ENCODE measurements at regions not wholly inside any gene's neighbourhood (a gene's known extent, or its start where the extent isn't known, plus 50 kb on each side); places are given as distances from the start of the nearest gene placed in this dataset.
"Not testable (repeated sequence)": the region's sequence is repeated elsewhere in the genome, so short reads cannot be mapped to it uniquely, and the experiment has no call there.

DNA sequence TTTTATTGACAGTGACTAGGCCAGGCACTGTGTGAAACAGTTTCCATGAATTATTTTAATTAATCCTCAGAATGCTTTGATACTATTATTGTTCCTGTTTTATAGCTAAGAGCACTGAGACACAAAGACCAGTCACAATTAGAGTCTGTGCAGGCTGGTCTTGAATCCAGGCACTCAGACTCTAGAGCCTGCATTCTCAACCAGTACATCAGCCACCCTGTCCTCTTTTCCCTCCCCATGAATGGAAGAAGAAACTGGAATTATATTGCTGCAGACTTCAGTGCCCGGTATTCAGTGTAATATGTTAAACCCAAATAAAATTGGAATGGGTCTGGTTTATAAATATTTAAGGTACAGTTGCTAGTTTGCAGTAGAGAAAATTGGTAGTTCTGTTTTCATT, 303.0 kb upstream of the RGS6 start:
- Mint-ChIP-seq H3K4me1 (ENCODE audit: unreplicated experiment) (peaks cover 12% of the 10 kb centered on the region), H3K27me3 (no peaks in the 10 kb centered on the region), H3K36me3 (peaks cover 24% of the 10 kb centered on the region), H3K9me3 (peaks cover 10% of the 10 kb centered on the region), H3K27ac (no peak overlapping the region), H3K4me3 (no peak overlapping the region)
- TF ChIP-seq, protein P1, sequence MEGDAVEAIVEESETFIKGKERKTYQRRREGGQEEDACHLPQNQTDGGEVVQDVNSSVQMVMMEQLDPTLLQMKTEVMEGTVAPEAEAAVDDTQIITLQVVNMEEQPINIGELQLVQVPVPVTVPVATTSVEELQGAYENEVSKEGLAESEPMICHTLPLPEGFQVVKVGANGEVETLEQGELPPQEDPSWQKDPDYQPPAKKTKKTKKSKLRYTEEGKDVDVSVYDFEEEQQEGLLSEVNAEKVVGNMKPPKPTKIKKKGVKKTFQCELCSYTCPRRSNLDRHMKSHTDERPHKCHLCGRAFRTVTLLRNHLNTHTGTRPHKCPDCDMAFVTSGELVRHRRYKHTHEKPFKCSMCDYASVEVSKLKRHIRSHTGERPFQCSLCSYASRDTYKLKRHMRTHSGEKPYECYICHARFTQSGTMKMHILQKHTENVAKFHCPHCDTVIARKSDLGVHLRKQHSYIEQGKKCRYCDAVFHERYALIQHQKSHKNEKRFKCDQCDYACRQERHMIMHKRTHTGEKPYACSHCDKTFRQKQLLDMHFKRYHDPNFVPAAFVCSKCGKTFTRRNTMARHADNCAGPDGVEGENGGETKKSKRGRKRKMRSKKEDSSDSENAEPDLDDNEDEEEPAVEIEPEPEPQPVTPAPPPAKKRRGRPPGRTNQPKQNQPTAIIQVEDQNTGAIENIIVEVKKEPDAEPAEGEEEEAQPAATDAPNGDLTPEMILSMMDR (conservative IDR thresholded peaks at IDR 0.05): no peak
- no peak for DNase-seq (ENCODE audit: extremely low spot score, unreplicated experiment)

DNA sequence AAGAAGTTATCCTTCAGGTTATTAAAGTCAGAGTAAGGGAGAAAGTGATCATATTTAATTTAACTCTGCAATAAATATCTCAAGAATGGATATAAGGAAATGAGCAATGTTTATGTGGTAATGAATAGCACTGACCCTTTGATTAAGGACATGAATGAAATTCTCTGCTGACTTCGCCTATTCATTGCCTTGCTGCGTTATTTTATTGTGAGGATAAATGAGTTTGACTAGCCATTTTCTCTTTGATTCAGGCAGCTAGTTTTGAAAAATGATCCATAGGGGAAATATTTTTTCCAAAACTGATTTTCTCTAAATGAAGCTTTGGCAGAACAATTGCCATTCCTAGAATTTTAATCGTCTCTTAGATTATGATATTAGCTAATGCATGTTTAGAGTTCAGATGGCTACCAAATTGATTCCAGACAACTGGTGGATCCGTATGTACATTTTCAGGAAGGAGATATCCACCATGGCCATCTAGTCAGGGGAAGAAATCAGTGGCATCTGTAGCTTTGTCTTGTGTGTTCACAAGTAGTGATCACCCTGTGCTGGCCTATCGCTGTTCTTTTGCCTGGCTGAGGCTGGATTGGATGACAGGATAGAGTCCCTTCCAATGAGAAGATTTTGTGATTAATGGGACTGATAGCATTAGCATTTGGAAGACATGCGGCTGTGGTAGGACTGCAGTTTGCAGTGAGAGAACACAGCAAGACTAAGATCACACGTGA, 302.3 kb upstream of the RGS6 start:
- H3K27ac Mint-ChIP-seq: no peak overlapping the region
- peaks cover 12% of the 10 kb centered on the region for H3K4me1 Mint-ChIP-seq (ENCODE audit: unreplicated experiment)
- no peak for DNase-seq (ENCODE audit: extremely low spot score, unreplicated experiment)
- no peaks in the 10 kb centered on the region for H3K27me3 Mint-ChIP-seq
- no peak overlapping the region for H3K4me3 Mint-ChIP-seq
- TF ChIP-seq, protein P1 (conservative IDR thresholded peaks at IDR 0.05): no peak
- peaks cover 24% of the 10 kb centered on the region for H3K36me3 Mint-ChIP-seq
- peaks cover 10% of the 10 kb centered on the region for H3K9me3 Mint-ChIP-seq

DNA sequence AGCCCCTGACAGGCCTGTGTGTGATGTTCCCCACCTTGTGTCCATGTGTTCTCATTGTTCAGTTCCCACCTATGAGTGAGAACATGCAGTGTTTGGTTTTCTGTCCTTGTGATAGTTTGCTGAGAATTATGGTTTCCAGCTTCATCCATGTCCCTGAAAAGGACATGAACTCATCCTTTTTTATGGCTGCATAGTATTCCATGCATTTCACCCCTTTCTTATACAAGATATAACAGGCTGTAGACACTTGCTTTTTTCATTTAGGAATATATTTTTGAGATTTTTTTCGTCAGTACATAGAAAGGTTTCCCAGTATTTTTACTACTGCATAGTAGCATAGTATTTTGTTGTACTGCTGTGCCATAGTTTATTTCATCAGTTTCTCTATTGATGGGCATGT, 301.2 kb upstream of the RGS6 start:
- H3K4me1 Mint-ChIP-seq (ENCODE audit: unreplicated experiment): peaks cover 12% of the 10 kb centered on the region
- not testable (repeated sequence) for H3K9me3 Mint-ChIP-seq

DNA sequence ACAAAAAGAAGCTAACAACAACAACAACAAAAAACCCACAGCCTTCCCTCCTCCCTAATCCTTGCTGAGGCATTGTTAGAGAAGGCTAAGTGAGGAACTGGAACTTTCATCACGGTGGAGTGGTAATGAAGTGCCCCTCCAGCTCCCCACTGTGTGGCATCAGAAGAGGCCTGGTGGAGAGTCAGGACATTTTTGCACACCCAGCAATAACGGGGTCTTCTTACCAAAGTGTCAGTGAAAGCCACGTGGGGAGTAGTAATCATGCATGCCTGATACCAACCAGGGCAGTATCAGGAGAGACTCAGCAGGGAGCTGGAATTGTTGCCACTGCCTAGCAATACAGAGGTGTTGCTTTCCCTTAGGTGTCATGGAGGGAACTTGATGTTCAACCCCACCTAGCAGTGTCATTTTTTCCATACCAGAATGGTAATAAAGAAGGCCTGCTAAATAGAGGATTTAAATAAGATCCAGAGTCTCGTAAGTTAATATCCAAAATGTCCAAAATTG, 299.7 kb upstream of the RGS6 start:
- Mint-ChIP-seq H3K36me3 (peaks cover 24% of the 10 kb centered on the region), H3K4me1 (ENCODE audit: unreplicated experiment) (peaks cover 12% of the 10 kb centered on the region), H3K9me3 (peaks cover 10% of the 10 kb centered on the region), H3K27me3 (no peaks in the 10 kb centered on the region), H3K27ac (no peak overlapping the region), H3K4me3 (no peak overlapping the region)
- TF ChIP-seq, protein P1 (conservative IDR thresholded peaks at IDR 0.05): no peak
- no peak for DNase-seq (ENCODE audit: extremely low spot score, unreplicated experiment)

More for the DNA sequence above, 301.2 kb upstream of the RGS6 start:
- not testable (repeated sequence) for H3K27ac Mint-ChIP-seq; H3K27me3 Mint-ChIP-seq; DNase-seq (ENCODE audit: extremely low spot score, unreplicated experiment); H3K4me3 Mint-ChIP-seq
- H3K36me3 Mint-ChIP-seq: peaks cover 24% of the 10 kb centered on the region

DNA sequence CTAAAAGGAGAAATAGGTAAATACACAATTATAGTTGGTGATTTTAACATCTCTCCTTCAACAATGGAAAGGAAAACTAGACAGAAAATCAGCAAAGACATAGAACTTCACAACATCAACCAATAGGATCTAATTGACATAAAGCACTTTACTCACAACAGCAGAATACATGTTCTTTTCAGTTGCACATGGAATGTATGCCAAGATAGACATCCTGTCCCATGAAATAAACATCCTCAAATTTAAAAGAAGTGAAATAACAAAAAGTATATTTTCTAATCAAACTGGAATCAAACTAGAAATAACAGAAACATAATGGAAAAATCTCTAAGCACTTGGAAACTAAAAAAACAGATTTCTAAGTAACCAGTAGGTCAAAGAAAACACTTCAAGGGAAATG, 296.2 kb upstream of the RGS6 start:
- Mint-ChIP-seq H3K4me1 (ENCODE audit: unreplicated experiment) (no peaks in the 10 kb centered on the region), H3K27me3 (no peaks in the 10 kb centered on the region), H3K4me3 (no peak overlapping the region), H3K36me3 (peaks cover 13% of the 10 kb centered on the region), H3K9me3 (peaks cover 4% of the 10 kb centered on the region), H3K27ac (no peak overlapping the region)
- DNase-seq (ENCODE audit: extremely low spot score, unreplicated experiment): no peak
- TF ChIP-seq, protein P1 (conservative IDR thresholded peaks at IDR 0.05): no peak

DNA sequence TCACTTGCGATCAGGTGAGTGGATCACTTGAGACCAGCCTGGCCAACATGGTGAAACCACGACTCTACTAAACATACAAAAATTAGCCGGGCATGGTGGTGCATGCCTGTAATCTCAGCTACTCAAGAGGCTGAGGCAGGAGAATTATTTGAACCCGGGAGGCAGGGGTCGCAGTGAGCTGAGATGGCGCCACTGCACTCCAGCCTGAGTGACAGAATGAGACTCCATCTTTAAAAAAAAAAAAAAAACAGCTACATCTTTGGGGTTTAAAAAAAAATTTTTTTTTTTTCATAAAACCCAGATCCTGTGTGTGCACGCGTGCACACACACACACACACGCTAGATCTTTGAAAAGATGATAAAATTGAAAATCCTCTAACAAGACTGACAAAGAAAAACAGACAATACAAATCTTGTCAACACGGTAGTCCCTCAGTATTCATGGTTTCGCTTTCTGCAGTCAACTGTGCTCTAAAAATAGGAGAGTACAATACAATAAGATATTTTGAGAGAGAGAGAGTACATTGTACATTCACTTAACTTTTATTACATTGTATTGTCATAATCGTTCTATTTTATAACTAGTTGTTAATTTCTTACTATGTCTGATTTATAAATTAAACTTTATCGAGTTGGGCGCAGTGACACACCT, 295.3 kb upstream of the RGS6 start:
- Mint-ChIP-seq H3K4me1 (ENCODE audit: unreplicated experiment) (no peaks in the 10 kb centered on the region), H3K36me3 (peaks cover 13% of the 10 kb centered on the region), H3K9me3 (peaks cover 4% of the 10 kb centered on the region), H3K27me3 (no peaks in the 10 kb centered on the region), H3K4me3 (no peak overlapping the region), H3K27ac (no peak overlapping the region)
- no peak for DNase-seq (ENCODE audit: extremely low spot score, unreplicated experiment)
- TF ChIP-seq, protein P1 (conservative IDR thresholded peaks at IDR 0.05): no peak

All from type B pancreatic cell (in vitro differentiated cells).